Upper lobe of left lung (tissue), 6 donors: ENCODE measurements at regions not wholly inside any gene's neighbourhood (a gene's known extent, or its start where the extent isn't known, plus 50 kb on each side); places are given as distances from the start of the nearest gene placed in this dataset.

Experiments
- ATAC-seq, 2 donors: fragments of 200-7000 bp; cut with Tn5 transposase; one replicate each; pipeline ENCODE4 v1.9.1; 2022; ENCODE audit warnings: mild to moderate bottlenecking in 2 of 2, moderate library complexity in 2 of 2; ENCODE audit not compliant: low FRiP score in 2 of 2
- DNase-seq, 2 donors: peaks; one replicate each; pipeline ENCODE4 v3.0.0-alpha.2; 2019 to 2020
- H3K27ac ChIP-seq, 4 donors: fragments of 200-600 bp; sonication (generic); one replicate each; pipeline ENCODE4 v1.5.1; 2016 to 2019
- H3K27me3 ChIP-seq, 4 donors: fragments of 200-600 bp; sonication (generic); one replicate each; pipeline ENCODE4 v1.5.1; 2017 to 2019
- H3K36me3 ChIP-seq, 4 donors: fragments of 200-600 bp; sonication (generic); one replicate each; pipeline ENCODE4 v1.5.1; 2016 to 2019
- H3K4me1 ChIP-seq, 4 donors: fragments of 200-600 bp; sonication (generic); one replicate each; pipeline ENCODE4 v1.5.1; 2018 to 2019
- H3K4me3 ChIP-seq, 4 donors: fragments of 200-600 bp; sonication (generic); one replicate each; pipeline ENCODE4 v1.5.1; 2017 to 2019; ENCODE audit warnings: mild to moderate bottlenecking in 2 of 4, moderate library complexity in 1 of 4
- H3K9me3 ChIP-seq, 4 donors: fragments of 200-600 bp; sonication (generic); one replicate each; pipeline ENCODE4 v1.5.1; 2018 to 2019
- CTCF ChIP-seq, 6 experiments: fragments of 450-650 bp in 4 of 6; fragments of 200-600 bp in 2 of 6; sonication (generic) in 2 of 6; IDR thresholded peaks; one replicate each; pipeline ENCODE4 v1.5.1; 2016 to 2019; ENCODE audit warnings: antibody characterized with exemption in 6 of 6
- EP300 ChIP-seq, 4 donors: sonication (generic); formaldehyde crosslinking; IDR thresholded peaks; one replicate each; pipeline ENCODE4 v1.5.1; 2017; ENCODE audit warnings: antibody characterized with exemption in 4 of 4, control low read depth in 2 of 4
- POLR2A ChIP-seq, 4 donors: fragments of 450-650 bp; IDR thresholded peaks; one replicate each; pipeline ENCODE4 v1.5.1; 2016 to 2017; ENCODE audit warnings: antibody characterized with exemption in 4 of 4, mild to moderate bottlenecking in 2 of 4
- POLR2AphosphoS5 ChIP-seq, 2 donors: sonication (generic); formaldehyde crosslinking; IDR thresholded peaks; one replicate each; pipeline ENCODE4 v1.5.1; 2017; ENCODE audit warnings: antibody characterized with exemption in 2 of 2
- WGBS, 2 donors: methylation state at CpG; one replicate each; pipeline ENCODE4 v1.1.5; 2017 to 2018; 5-methylcytosine and 5-hydroxymethylcytosine counted together
- donor health status: DM: no; HTN: no; CAD: no; lungs with moderate emphysema.
- donor health status: DM: no; HTN: yes; CAD: no; lungs with severe emphysema.

GRCh38 chr5:162995568-162995967 is 441.8 kb upstream of the CCNG1 start:
- ATAC-seq = no peak
- H3K27ac ChIP-seq = no peak overlapping the region
- H3K9me3 ChIP-seq = no peaks in the 10 kb centered on the region
- TF ChIP-seq CTCF (IDR thresholded peaks at IDR 0.05) (no peak), EP300 (IDR thresholded peaks at IDR 0.05) (no peak), POLR2A (IDR thresholded peaks at IDR 0.05) (no peak), POLR2AphosphoS5 (IDR thresholded peaks at IDR 0.05) (no peak)
- DNase-seq = no peak
- no peaks in the 10 kb centered on the region for H3K36me3 ChIP-seq
- no peak overlapping the region for H3K4me3 ChIP-seq
- no peaks in the 10 kb centered on the region for H3K4me1 ChIP-seq
- 82% methylated on average over 4 of the region's 4 CpGs for WGBS, 2 donors
- H3K27me3 ChIP-seq = no peaks in the 10 kb centered on the region

- Histone ChIP-seq H3K27ac (no peak overlapping the region), H3K27me3 (no peaks in the 10 kb centered on the region), H3K4me1 (no peaks in the 10 kb centered on the region), H3K9me3 (no peaks in the 10 kb centered on the region), H3K4me3 (no peak overlapping the region), H3K36me3 (no peaks in the 10 kb centered on the region)
- TF ChIP-seq POLR2AphosphoS5 (IDR thresholded peaks at IDR 0.05) = no peak
- no peak for TF ChIP-seq EP300 (IDR thresholded peaks at IDR 0.05)
- TF ChIP-seq CTCF (IDR thresholded peaks at IDR 0.05) = no peak
- ATAC-seq = no peak
- WGBS, 2 donors = 65 to 76% methylated on average over 1 of the region's 1 CpG
- DNase-seq = no peak
Observed at GRCh38 chr5:162996053-162996452, 441.3 kb upstream of the CCNG1 start.

GRCh38 chr5:163005949-163006348 is 431.4 kb upstream of the CCNG1 start:
- Histone ChIP-seq H3K9me3 (no peaks in the 10 kb centered on the region), H3K4me1 (no peaks in the 10 kb centered on the region), H3K27ac (no peak overlapping the region), H3K36me3 (no peaks in the 10 kb centered on the region), H3K27me3 (no peaks in the 10 kb centered on the region), H3K4me3 (no peak overlapping the region)
- DNase-seq (no peak), ATAC-seq (no peak)
- 62 to 64% methylated on average over 1 of the region's 1 CpG for WGBS, 2 donors
- TF ChIP-seq POLR2AphosphoS5 (IDR thresholded peaks at IDR 0.05) = no peak
- TF ChIP-seq POLR2A (IDR thresholded peaks at IDR 0.05) = no peak
- TF ChIP-seq EP300 (IDR thresholded peaks at IDR 0.05) = no peak
- TF ChIP-seq CTCF (IDR thresholded peaks at IDR 0.05) = no peak

- Histone ChIP-seq H3K27ac (no peak overlapping the region), H3K9me3 (no peaks in the 10 kb centered on the region), H3K27me3 (no peaks in the 10 kb centered on the region), H3K36me3 (no peaks in the 10 kb centered on the region), H3K4me1 (no peaks in the 10 kb centered on the region), H3K4me3 (no peak overlapping the region)
- ATAC-seq (no peak), DNase-seq (no peak)
- TF ChIP-seq POLR2AphosphoS5 (IDR thresholded peaks at IDR 0.05) (no peak), POLR2A (IDR thresholded peaks at IDR 0.05) (no peak), EP300 (IDR thresholded peaks at IDR 0.05) (no peak), CTCF (IDR thresholded peaks at IDR 0.05) (no peak)
- WGBS, 2 donors = 67 to 78% methylated on average over 1 of the region's 1 CpG
Observed at GRCh38 chr5:163022582-163023128, 414.7 kb upstream of the CCNG1 start.

- no peaks in the 10 kb centered on the region for H3K27me3 ChIP-seq
- TF ChIP-seq EP300 (IDR thresholded peaks at IDR 0.05) = no peak
- no peak for TF ChIP-seq POLR2AphosphoS5 (IDR thresholded peaks at IDR 0.05)
- TF ChIP-seq CTCF (IDR thresholded peaks at IDR 0.05) = no peak
- no peak for TF ChIP-seq POLR2A (IDR thresholded peaks at IDR 0.05)
- no peaks in the 10 kb centered on the region for H3K9me3 ChIP-seq
- DNase-seq (no peak), ATAC-seq (no peak)
- no peaks in the 10 kb centered on the region for H3K36me3 ChIP-seq
- WGBS, 2 donors = 76 to 96% methylated on average over 2 of the region's 2 CpGs
- no peak overlapping the region for H3K4me3 ChIP-seq
- no peak overlapping the region for H3K27ac ChIP-seq
- H3K4me1 ChIP-seq = no peaks in the 10 kb centered on the region
Observed at GRCh38 chr5:163023846-163024245, 413.5 kb upstream of the CCNG1 start.
